KOPT-K1 (cell line): ENCODE measurements at regions not wholly inside any gene's neighbourhood (a gene's known extent, or its start where the extent isn't known, plus 50 kb on each side); places are given as distances from the start of the nearest gene placed in this dataset.

Experiments used
- H3K27ac ChIP-seq: fragments of 200-600 bp; sonication (generic); 2 replicates; pipeline ENCODE4 v1.5.1; 2016; ENCODE audit warnings: antibody characterized with exemption, mild to moderate bottlenecking, low read depth, low read length; ENCODE audit not compliant: poor library complexity, severe bottlenecking
- H3K36me3 ChIP-seq: fragments of 200-600 bp; sonication (generic); 2 replicates; pipeline ENCODE4 v1.5.1; 2017; ENCODE audit warnings: antibody characterized with exemption, mild to moderate bottlenecking, low read length, moderate library complexity; ENCODE audit not compliant: insufficient read depth
- H3K9me3 ChIP-seq: fragments of 200-600 bp; sonication (generic); 2 replicates; pipeline ENCODE4 v1.5.1; 2017; ENCODE audit warnings: antibody characterized with exemption, low read length, mild to moderate bottlenecking; ENCODE audit not compliant: insufficient read depth, poor library complexity, severe bottlenecking

DNA sequence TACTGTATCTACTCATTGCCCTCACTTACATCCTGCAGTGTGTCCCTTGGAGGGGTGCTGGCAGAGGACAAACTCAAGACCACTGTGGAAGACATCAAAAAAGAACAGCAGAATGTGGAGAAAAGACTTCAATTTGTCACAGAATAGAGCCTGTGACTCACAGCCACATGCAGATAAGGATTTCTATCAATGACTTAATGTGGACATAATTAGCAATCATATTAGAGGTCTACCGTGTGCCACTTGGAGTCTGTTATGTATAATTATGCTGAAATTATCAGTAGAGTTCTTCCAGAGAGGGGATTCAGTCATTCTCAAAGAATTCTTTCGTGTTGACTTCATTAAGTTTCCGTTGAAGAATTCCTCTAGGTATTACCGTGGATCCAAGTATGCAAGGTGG is 473.5 kb downstream of the MIAT start:
- Histone ChIP-seq H3K9me3 (no peaks in the 10 kb centered on the region), H3K27ac (no peak overlapping the region), H3K36me3 (no peaks in the 10 kb centered on the region)

DNA sequence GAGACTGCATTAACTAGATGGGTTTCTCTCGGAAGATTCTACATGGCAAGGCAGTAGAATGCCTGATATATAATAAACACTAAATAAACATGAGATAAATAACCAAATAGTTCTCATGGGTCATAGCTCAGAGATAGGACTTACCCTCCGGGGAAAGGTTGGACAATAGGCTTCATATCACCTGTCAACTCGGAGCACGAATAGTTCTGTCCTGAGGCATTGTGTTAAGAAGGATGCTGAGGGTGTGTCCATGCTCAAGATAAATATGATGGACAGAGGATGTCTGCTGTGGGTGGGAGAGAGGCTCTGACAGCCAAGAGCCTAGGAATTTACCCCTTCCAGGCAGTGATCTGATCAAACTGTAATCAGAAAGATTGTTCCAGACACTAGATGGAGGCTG is 474.0 kb downstream of the MIAT start:
- no peaks in the 10 kb centered on the region for H3K9me3 ChIP-seq
- H3K27ac ChIP-seq = no peak overlapping the region
- no peaks in the 10 kb centered on the region for H3K36me3 ChIP-seq

DNA sequence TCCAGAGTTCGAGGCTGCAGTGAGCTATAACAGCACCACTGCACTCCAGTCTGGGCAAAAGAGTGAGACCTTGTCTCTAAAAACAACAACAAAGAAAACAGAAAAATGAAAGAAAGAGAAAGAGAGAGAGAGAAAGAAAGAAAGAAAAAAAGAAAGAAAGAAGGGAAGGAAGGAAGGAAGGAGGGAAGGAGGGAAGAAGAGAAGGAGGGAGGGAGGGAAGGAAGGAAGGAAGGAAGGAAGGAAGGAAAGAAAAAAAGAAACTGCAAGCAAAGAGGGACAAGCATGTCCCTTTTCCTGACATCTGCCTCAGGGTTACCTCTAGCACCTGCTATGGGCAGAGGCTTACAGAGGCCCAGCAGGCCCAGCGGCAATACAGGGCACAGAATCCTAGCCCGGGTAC is 475.0 kb downstream of the MIAT start:
- H3K27ac ChIP-seq = no peak overlapping the region
- no peaks in the 10 kb centered on the region for H3K36me3 ChIP-seq
- H3K9me3 ChIP-seq = peaks cover 4% of the 10 kb centered on the region

DNA sequence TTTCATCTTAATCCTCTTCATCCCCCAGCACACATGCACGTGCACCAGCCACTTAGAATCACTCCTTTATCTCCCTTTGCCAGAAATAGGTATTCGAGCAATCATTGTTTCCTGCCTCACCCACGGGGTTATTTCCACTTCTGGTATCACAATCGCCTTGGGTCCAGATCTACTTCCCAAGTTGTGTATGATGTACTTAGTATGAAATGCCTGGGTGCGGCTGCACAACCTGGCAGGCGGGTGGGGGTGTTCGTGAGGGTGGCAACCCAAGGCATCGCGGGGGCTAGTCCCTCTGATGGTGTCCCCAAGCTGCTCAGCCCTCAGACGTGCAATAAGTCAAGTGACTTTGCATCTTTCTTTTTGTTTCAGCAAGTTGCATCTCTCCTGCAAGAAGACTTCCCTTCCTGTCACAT is 475.6 kb downstream of the MIAT start:
- no peak overlapping the region for H3K27ac ChIP-seq
- no peaks in the 10 kb centered on the region for H3K36me3 ChIP-seq
- H3K9me3 ChIP-seq = peaks cover 4% of the 10 kb centered on the region

DNA sequence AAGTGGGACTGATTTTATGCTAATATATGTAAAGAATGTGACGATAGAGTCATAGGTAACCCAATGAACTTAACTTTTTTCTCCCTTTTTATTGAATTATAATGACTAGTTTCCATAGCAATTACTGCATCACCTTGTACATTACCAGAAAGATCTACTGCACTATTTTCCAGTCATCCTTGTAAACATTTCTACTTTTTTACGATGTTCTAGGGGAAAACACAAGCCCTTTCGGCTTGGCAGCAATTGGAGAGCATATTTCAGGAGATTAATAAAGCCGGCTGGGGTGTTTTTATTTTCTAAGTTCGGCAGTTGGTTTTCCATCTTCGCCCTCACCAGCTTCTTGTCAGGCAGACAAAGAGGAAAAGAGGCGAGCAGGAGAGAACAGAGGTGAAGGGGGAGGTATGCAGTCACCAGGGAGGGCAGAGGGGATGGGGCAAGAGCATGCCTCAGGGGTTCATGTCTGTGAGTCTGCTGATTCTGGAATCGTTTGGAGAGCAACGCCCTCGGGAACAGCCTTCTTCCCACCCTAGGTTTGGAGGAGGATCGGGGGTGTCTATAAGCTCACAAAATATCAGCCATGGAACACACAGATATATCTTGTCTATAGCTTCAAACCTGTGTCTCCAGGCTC is 476.4 kb downstream of the MIAT start:
- H3K36me3 ChIP-seq = no peaks in the 10 kb centered on the region
- H3K9me3 ChIP-seq = peaks cover 4% of the 10 kb centered on the region
- H3K27ac ChIP-seq = no peak overlapping the region

DNA sequence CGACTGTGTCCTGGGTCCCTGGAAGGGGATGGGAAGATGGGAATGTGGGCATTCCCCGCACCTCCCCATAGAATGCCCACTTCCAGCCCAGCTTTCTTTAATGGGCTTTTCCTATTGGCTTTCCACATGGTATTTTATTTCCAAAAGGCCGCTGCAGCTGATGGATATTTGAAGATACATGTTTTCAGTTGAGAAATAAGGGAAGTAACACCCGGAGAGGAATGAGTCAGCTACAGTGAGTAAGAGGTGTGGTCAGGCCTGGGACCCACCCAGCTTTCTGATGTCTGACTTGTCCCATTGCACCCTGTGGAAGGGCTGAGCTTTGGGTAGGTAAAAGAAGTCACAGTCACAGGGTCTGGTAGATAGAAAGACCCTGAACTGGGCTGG is 476.9 kb downstream of the MIAT start:
- peaks cover 4% of the 10 kb centered on the region for H3K9me3 ChIP-seq
- no peak overlapping the region for H3K27ac ChIP-seq
- H3K36me3 ChIP-seq = no peaks in the 10 kb centered on the region

DNA sequence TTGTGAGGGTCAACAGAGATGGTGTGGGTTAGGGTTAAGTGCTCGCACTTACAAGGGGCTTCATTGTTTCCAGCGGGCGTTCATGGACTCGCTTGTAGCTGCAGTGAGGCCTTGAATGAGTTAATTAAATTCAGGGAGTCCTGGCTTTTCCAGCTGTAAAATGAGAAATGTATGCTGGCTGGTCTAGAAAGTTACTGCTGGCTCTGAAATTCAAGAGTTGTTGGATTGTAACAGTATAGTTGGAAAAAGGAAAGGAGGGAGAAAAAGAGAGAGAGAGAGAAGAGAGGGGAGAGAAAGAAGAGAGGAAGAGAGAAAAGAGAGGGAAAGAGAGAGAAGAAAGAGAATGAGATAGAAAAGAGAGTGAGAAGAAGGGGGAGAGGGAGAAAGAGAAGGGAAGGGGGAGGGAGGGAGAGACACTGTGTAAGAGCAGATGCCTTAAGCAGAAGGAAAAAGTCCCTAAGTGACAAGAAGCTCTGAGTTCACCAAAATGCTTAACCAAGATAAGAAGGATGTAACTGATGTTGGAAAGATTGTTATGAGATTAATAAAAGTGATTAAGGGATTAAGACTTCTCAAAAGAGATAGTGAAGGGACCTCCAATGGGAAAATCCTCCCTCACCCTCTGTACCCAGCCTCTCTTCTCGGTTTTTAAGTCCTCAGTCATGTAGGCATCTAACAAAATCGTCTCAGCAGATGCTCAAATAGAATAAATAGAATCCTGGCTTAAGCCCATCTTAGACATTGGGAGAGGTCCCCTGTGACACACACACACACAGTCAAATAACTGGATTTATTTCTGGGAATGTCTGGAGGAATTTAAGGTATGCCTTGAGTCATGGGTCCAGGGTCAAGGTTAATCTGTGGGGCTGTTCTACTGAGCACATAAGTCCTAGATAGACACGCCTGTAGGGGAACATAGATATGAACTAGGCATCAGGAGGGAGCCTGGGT is 477.9 kb downstream of the MIAT start:
- H3K27ac ChIP-seq = no peak overlapping the region
- peaks cover 4% of the 10 kb centered on the region for H3K9me3 ChIP-seq
- H3K36me3 ChIP-seq = no peaks in the 10 kb centered on the region

DNA sequence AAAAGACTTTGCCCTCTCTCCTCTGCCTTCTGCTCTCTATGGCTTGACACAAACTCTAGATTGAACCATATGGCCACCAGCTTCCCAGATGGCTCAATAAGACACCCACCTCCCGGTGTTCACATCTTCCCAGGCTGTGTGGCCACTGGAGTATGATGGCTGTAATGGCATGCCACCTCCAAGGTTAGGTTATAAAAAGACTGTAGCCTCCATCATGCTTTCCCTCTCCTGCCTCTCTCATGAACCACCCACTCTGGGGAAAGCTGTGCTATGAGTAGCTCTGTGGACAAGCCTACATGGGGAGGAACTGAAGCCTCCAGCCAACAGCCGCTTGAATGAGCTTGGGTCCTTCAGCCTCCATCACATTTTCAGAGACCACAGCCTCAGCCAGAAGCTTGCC is 479.2 kb downstream of the MIAT start:
- Histone ChIP-seq H3K27ac (no peak overlapping the region), H3K36me3 (no peaks in the 10 kb centered on the region), H3K9me3 (peaks cover 4% of the 10 kb centered on the region)

DNA sequence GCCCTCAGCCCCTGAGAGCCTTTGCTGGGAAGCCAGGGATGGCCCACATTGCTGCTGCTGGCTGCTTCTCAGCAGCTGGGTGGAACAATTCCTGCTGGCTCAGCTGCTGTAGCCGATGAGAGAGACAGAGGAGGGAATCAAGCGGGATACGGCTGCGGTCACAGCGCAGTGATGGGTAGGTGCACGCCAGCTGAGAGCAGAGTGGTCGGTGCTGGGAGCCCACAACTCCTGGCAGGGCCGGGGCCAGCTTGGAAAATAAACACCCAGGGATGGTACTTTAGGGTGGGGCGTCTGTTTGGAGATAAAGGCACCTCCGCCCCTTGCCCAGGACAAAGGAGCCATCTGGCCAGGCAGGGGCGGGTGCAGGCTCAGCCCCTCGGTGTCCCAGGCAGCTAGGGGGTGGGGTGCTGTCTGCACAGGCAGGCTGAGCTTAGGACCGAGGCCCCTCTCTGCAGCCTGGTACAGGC is 480.5 kb downstream of the MIAT start:
- Histone ChIP-seq H3K36me3 (no peaks in the 10 kb centered on the region), H3K27ac (no peak overlapping the region), H3K9me3 (peaks cover 4% of the 10 kb centered on the region)

DNA sequence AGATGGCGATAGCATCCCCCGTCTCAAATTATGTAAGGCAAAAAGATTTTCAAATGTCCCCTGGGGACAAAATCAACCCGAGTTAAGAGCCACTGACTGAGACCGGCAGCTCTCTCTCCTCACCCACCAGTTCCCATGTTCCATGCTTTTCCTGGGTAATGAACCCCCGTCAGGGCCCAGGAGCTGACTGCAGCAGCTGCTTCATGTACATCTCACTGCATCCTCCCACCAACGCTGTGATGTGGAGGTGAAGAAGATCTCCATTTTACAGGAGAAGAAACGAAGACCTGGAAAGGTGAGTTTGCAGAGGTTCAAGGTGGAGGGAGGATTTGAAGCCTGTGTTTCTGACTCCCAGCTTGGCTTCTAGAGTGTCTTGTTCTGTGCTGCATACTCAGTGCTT is 481.1 kb downstream of the MIAT start:
- no peak overlapping the region for H3K27ac ChIP-seq
- H3K9me3 ChIP-seq = peaks cover 4% of the 10 kb centered on the region
- no peaks in the 10 kb centered on the region for H3K36me3 ChIP-seq

DNA sequence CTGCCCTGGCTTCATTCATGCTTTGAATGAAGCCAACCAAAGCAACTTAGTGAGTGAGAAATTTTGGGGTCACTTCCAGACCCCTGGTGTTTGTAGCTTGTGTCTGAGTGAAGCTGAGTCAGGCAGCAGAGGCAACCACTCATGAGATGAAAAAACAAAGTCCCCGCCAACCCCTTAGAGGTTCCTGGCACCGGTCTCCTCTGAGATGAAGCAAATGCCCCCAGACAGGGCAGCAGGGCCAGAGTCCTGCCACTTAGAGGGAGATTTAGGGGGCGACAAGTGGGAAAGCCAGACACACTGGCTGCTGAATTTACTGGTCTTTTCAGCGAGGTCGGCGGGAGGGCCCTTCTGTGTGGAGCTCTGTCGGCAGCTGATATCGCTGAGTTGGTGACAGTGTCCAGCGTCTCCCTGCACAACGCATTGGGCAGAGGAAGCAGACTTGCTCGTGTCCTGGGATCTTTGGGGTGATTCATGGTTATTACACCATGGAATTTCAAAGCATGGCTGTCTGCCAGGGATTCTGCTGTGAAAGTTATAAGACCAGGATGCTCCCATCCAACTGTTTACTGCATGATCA is 482.6 kb downstream of the MIAT start:
- Histone ChIP-seq H3K36me3 (no peaks in the 10 kb centered on the region), H3K9me3 (peaks cover 4% of the 10 kb centered on the region), H3K27ac (no peak overlapping the region)

DNA sequence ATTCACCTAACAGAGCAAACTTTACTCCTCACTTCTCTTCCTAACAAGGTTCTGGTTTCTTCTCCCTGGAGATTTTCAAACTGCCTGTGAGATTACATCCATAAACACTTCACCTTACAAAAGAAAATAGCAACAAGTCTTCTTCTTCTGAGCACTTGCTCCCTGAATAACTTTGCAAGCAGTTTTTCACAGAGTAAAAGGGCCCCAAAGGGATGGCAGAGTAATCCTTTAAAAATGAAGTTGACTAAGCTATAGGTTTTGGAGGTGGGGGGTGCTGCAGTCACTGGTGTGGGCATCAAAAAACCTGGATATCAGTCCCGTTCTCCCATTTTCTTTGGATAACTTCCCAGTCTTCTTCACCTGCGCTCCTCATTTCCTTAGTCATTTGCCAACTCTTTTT is 484.9 kb downstream of the MIAT start:
- Histone ChIP-seq H3K9me3 (no peaks in the 10 kb centered on the region), H3K27ac (no peak overlapping the region), H3K36me3 (no peaks in the 10 kb centered on the region)

DNA sequence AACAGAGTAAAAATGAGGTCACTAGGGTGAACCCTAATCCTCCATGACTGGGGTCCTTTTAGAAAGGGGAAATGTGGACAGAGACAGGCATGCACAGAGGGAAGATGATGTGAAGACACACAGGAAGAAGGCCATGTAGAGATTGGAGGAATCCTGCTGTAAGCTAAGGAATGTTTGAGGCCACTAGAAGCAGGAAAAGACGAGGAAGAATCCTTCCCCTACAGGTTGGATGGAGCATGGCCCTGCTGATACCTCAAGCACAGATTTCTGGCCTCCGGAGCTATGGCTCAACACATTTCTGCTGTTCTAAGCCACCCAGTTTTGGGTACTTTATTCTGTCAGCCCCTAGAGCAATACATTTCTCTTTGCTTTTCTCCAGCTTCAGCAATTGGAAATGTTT is 486.9 kb downstream of the MIAT start:
- H3K9me3 ChIP-seq = no peaks in the 10 kb centered on the region
- H3K36me3 ChIP-seq = no peaks in the 10 kb centered on the region
- H3K27ac ChIP-seq = no peak overlapping the region

DNA sequence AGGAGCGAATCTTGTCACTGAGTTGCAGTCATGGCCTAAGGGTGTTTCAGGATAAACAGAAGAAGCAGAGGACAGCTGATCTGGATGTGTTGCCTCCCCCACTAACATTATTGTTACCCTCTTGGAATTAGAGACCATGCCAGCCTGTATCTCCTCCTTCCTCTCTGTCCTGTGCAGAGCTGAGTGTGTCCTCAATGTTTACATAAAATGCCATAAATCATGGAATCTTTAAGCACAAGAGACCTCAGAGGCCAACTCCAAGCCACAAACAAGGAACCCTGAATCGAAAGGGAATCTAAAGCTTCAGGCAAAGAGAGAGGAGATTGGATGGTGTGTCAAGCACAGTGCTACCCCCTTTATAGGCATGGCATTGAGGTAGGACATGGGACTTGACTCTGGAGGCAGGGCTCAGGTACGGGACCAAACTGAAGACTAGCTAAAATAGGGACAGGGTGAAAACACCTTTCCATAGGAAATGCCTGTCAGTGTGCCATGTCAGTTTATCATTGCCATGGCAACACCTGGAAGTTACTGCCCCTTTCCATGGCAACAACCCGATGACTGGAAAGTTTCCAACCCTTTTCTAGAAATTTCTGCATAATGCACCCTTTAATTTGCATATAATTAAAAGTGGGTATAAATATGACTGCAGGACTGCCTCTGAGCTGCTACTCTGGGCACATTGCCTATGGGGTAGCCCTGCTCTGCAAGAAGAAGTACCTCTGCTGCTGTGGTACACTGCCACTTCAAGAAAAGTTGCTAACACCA is 489.7 kb downstream of the MIAT start:
- H3K36me3 ChIP-seq = no peaks in the 10 kb centered on the region
- no peaks in the 10 kb centered on the region for H3K9me3 ChIP-seq
- H3K27ac ChIP-seq = no peak overlapping the region

DNA sequence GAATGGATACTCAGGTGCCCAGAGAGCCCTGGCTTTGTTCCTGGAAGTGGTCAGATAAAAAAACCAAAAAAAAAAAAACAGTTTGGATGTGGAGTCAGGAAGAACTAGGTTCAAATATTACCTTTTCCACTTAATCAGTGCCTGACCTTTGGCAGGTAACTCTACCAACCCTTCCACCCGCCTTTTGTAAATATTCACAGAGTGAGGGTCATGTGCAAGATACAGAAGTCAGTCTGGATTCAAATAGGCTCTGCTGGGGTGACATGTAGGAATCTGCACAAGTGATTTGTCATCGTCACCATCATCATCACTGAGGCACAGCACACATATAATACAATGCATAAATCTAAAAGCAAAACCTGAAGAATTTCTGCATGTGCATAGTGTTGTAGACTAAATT is 490.7 kb downstream of the MIAT start:
- Histone ChIP-seq H3K9me3 (no peaks in the 10 kb centered on the region), H3K36me3 (no peaks in the 10 kb centered on the region)

More for the DNA sequence above, 490.7 kb downstream of the MIAT start:
- no peak overlapping the region for H3K27ac ChIP-seq
